IPS-18c (cell line): ENCODE measurements at regions not wholly inside any gene's neighbourhood (a gene's known extent, or its start where the extent isn't known, plus 50 kb on each side); places are given as distances from the start of the nearest gene placed in this dataset.

Experiments
- H3K4me3 ChIP-seq: 2 replicates; pipeline ENCODE4 v1.7.0; 2013; ENCODE audit warnings: low read depth, mild to moderate bottlenecking, low read length, moderate library complexity; ENCODE audit not compliant: insufficient read depth
- H3K9me3 ChIP-seq: one replicate; pipeline ENCODE4 v1.6.1; 2013; ENCODE audit warnings: mild to moderate bottlenecking, low read length, moderate library complexity; ENCODE audit not compliant: control insufficient read depth, insufficient read depth

DNA sequence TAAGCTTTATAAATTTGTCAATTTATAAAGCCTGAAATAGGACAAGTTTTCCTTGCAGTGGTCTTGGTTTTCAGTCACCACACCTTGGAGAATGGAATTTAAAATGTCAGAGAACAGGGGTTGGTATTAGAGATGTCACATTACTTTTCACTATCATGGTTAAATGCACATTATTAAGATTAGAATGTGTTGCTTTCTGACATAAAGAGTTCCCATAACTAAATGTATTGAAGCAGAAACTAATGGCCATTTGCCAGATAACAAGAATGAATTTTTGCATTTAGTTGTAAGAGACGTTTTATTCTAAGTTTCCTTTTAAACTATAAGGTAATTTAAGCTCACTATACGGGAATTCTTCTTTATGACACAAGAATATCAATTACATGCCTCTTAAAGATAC lies 172.3 kb downstream of the ARL4A start:
- H3K4me3 ChIP-seq, result no peak overlapping the region
- no peaks in the 10 kb centered on the region for H3K9me3 ChIP-seq

- Histone ChIP-seq H3K9me3 (no peaks in the 10 kb centered on the region), H3K4me3 (no peak overlapping the region)
Observed at GRCh38 chr7:12861070-12861469, 173.6 kb downstream of the ARL4A start.

DNA sequence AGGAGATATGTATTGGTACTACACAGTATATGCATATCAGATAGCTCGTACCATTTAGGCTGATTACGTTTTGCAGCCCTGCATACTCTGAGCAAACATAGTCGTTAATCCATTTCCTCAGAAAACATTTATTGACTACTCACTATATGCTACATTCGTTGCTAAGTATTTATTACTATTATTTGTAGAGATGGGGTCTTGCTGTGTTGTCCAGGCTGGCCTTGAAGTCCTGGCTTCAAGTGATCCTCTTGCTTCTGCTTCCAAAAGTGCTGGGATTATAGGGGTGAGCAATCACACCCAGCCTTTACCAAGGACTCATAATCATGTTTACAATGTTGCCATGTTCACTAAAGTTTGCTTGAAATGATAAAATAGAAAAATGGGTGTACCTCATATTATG lies 174.7 kb downstream of the ARL4A start:
- Histone ChIP-seq H3K4me3 (no peak overlapping the region), H3K9me3 (no peaks in the 10 kb centered on the region)

GRCh38 chr7:12864470-12865046 lies 177.1 kb downstream of the ARL4A start:
- H3K4me3 ChIP-seq, result no peak overlapping the region

GRCh38 chr7:12865593-12865992 lies 178.2 kb downstream of the ARL4A start:
- no peaks in the 10 kb centered on the region for H3K9me3 ChIP-seq

More at GRCh38 chr7:12864470-12865046, 177.1 kb downstream of the ARL4A start:
- H3K9me3 ChIP-seq, result no peaks in the 10 kb centered on the region

GRCh38 chr7:12866207-12866606 lies 178.8 kb downstream of the ARL4A start:
- H3K9me3 ChIP-seq, result no peaks in the 10 kb centered on the region
- no peak overlapping the region for H3K4me3 ChIP-seq

More at GRCh38 chr7:12865593-12865992, 178.2 kb downstream of the ARL4A start:
- H3K4me3 ChIP-seq, result no peak overlapping the region

DNA sequence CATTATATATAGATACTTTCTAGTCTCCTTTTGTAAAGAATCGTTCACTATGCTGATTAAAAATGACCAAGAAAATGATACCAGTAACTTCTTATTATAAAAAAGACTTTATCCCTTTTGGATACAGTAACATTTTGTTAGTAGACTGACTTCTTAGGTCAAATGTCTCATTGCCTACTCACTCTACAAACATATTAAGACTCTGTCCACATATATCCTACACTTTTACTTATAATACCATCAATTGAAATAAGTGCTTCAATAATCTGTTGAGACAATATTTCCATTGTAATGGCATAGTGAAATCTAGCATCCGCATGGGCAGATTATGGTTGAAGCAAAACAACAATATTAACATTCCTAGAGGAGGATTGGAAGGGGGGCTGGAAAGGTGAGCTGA lies 180.6 kb downstream of the ARL4A start:
- no peak overlapping the region for H3K4me3 ChIP-seq
- H3K9me3 ChIP-seq, result no peaks in the 10 kb centered on the region

GRCh38 chr7:12870219-12870618 lies 182.8 kb downstream of the ARL4A start:
- Histone ChIP-seq H3K4me3 (no peak overlapping the region), H3K9me3 (no peaks in the 10 kb centered on the region)

DNA sequence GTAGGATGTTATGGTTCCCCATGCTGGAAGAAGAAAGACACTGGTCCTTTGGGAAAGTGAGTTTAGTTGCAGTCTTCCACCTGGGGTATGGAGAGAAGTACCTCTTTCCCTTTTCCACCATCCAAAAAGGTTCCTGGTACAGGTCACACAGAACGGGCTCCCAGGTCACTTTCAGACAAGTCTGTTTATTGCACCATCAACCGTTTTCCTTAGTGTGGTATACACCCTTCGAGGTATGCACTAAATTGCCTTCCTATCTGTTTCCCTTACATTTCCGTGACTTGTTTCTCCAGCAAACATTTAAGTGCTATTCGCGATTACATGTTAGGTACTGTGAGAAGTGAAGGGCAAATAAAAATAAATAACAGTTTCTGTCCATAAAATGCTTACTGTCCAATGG lies 185.1 kb downstream of the ARL4A start:
- Histone ChIP-seq H3K9me3 (no peaks in the 10 kb centered on the region), H3K4me3 (no peak overlapping the region)

GRCh38 chr7:12873571-12873970 lies 186.1 kb downstream of the ARL4A start:
- Histone ChIP-seq H3K4me3 (no peak overlapping the region), H3K9me3 (no peaks in the 10 kb centered on the region)

DNA sequence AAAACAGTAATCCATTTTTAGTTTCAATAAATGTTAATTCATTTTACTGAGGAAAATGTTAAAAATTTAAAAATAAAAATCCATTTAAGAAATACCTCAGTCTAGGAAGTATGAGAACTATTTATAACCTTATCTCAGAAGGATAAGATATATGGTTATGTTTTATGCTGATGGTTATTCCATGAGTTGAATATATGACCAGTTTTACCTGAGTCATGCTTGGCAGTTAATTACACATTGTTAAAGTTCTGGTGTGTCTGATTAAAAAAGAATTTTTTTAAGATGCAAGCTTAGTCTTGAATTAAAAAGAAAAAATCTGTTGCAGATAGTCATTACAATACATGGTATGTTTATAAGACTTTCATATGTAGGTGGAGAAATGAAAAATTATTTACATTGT lies 191.7 kb downstream of the ARL4A start:
- H3K9me3 ChIP-seq, result no peaks in the 10 kb centered on the region
- no peak overlapping the region for H3K4me3 ChIP-seq

DNA sequence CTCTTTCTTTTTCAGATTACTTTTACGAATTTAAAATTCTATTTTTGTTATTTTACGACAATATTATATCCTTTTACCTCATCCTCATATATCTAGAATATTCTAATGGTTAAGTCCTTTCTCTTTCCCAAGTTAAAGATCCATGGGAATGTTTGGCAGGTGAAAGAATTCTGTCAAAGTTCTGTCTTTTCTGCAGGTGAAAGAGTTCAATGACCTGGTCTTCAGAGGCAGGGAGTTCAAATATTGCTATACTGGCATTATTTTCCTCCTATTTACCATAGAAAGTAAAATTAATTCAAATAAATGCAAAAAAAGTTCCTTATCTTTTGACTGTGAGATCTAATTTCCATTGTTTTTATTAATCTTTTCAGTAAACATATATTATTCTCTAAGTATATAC lies 194.3 kb downstream of the ARL4A start:
- Histone ChIP-seq H3K4me3 (no peak overlapping the region), H3K9me3 (no peaks in the 10 kb centered on the region)

GRCh38 chr7:12882710-12883109 lies 195.3 kb downstream of the ARL4A start:
- no peaks in the 10 kb centered on the region for H3K9me3 ChIP-seq
- no peak overlapping the region for H3K4me3 ChIP-seq

- Histone ChIP-seq H3K9me3 (no peaks in the 10 kb centered on the region), H3K4me3 (no peak overlapping the region)
Observed at GRCh38 chr7:12884033-12884432, 196.6 kb downstream of the ARL4A start.

GRCh38 chr7:12884856-12885440 lies 197.5 kb downstream of the ARL4A start:
- no peak overlapping the region for H3K4me3 ChIP-seq
- no peaks in the 10 kb centered on the region for H3K9me3 ChIP-seq

DNA sequence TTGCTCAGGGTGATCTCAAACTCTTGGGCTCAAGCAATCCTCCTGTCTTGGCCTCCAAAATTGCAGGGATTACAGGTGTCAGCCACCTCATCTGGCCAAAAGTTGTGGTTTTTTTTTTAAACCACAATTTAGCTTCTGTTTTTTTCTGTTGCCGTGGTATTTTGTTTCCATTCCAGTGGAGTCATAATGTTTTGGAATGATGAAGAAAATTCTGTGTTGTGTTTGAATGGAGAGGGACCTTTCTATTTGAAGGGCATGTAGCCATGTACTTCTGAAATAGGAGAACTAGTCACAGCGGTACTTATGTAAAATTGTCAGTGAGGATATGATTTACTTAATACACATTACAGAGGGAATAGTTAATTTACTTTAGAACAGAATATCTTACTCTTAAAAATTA lies 201.3 kb downstream of the ARL4A start:
- Histone ChIP-seq H3K4me3 (no peak overlapping the region), H3K9me3 (no peaks in the 10 kb centered on the region)

- no peak overlapping the region for H3K4me3 ChIP-seq
- no peaks in the 10 kb centered on the region for H3K9me3 ChIP-seq
Observed at GRCh38 chr7:12889391-12889790, 202.0 kb downstream of the ARL4A start.

- H3K4me3 ChIP-seq, result no peak overlapping the region
- H3K9me3 ChIP-seq, result no peaks in the 10 kb centered on the region
Observed at GRCh38 chr7:12890586-12890985, 203.2 kb downstream of the ARL4A start.

DNA sequence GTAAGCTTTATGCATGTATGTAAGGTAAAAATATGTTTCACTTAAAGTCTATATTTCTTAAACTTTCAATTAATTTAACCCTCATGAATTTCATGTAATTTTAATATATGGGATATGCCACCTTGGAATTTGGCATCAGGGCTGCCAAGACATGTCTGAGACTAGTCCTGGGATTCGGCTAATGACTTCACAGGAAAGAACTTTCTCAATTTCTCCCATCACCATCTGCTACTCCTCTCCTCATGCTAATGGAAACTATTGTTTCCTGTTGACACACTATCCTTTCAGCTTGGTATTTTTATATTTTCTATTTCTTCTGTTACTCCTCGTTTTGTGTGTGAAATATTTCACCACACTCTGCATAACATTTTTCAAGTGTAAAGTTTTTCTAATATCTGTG lies 205.9 kb downstream of the ARL4A start:
- no peaks in the 10 kb centered on the region for H3K9me3 ChIP-seq
- H3K4me3 ChIP-seq, result no peak overlapping the region
